ENCODE measurements at regions not wholly inside any gene's neighbourhood (a gene's known extent, or its start where the extent isn't known, plus 50 kb on each side); places are given as distances from the start of the nearest gene placed in this dataset.

GRCh38 chr4:96744676-96745075 lies 904.8 kb downstream of the PDHA2 start:
- no peaks in the 10 kb centered on the region for H3K27me3 Mint-ChIP-seq (ENCODE audit: insufficient read depth)
- no peak overlapping the region for H3K27ac Mint-ChIP-seq
- H3K36me3 Mint-ChIP-seq (ENCODE audit: low read depth), result no peaks in the 10 kb centered on the region
- no peak for DNase-seq
- no peak overlapping the region for H3K4me3 Mint-ChIP-seq
- peaks cover 36% of the 10 kb centered on the region for H3K9me3 Mint-ChIP-seq
- Histone ChIP-seq H3K9ac (ENCODE audit: extremely low read depth, low read length, poor library complexity, severe bottlenecking) (no peak overlapping the region), H3K9me3 (ENCODE audit: control insufficient read depth, low read length) (peaks cover 20% of the 10 kb centered on the region), H3K27ac (ENCODE audit: low read depth, low read length) (no peak overlapping the region), H3K36me3 (ENCODE audit: control insufficient read depth, insufficient read depth, low read length) (no peaks in the 10 kb centered on the region), H3K4me3 (ENCODE audit: low read length) (no peak overlapping the region), H3K4me1 (ENCODE audit: control insufficient read depth, insufficient read depth, low read length) (no peaks in the 10 kb centered on the region), H3K27me3 (ENCODE audit: control insufficient read depth, insufficient read depth, low read length, poor library complexity, severe bottlenecking) (no peaks in the 10 kb centered on the region)
- H3K4me1 Mint-ChIP-seq, result no peaks in the 10 kb centered on the region
- TF ChIP-seq CTCF (conservative IDR thresholded peaks at IDR 0.05), result no peak

GRCh38 chr4:96753216-96753615 lies 913.3 kb downstream of the PDHA2 start:
- H3K9me3 Mint-ChIP-seq, result peaks cover 20% of the 10 kb centered on the region

GRCh38 chr4:96755569-96756484 lies 915.9 kb downstream of the PDHA2 start:
- WGBS, 2 experiments (ENCODE audit: insufficient coverage in 1 of 2, insufficient read length in 1 of 2), result 81% methylated on average over 2 of the region's 3 CpGs; no CpG with 5 or more reads in 1 of the 2 experiments
- H3K27me3 ChIP-seq (ENCODE audit: control insufficient read depth, insufficient read depth, low read length, poor library complexity, severe bottlenecking), result no peaks in the 10 kb centered on the region
- no peaks in the 10 kb centered on the region for H3K9me3 Mint-ChIP-seq
- no peak for TF ChIP-seq CTCF (conservative IDR thresholded peaks at IDR 0.05)
- H3K9me3 ChIP-seq (ENCODE audit: control insufficient read depth, low read length), result no peaks in the 10 kb centered on the region
- no peak overlapping the region for H3K4me3 ChIP-seq (ENCODE audit: low read length)
- H3K27me3 Mint-ChIP-seq (ENCODE audit: insufficient read depth), result no peaks in the 10 kb centered on the region
- no peak overlapping the region for H3K27ac Mint-ChIP-seq
- no peaks in the 10 kb centered on the region for H3K36me3 ChIP-seq (ENCODE audit: control insufficient read depth, insufficient read depth, low read length)
- no peaks in the 10 kb centered on the region for H3K4me1 Mint-ChIP-seq
- H3K9ac ChIP-seq (ENCODE audit: extremely low read depth, low read length, poor library complexity, severe bottlenecking), result no peak overlapping the region
- H3K4me1 ChIP-seq (ENCODE audit: control insufficient read depth, insufficient read depth, low read length), result no peaks in the 10 kb centered on the region
- DNase-seq, result no peak
- no peaks in the 10 kb centered on the region for H3K36me3 Mint-ChIP-seq (ENCODE audit: low read depth)
- H3K27ac ChIP-seq (ENCODE audit: low read depth, low read length), result no peak overlapping the region
- H3K4me3 Mint-ChIP-seq, result no peak overlapping the region

More at GRCh38 chr4:96753216-96753615, 913.3 kb downstream of the PDHA2 start:
- DNase-seq, result no peak
- Mint-ChIP-seq H3K36me3 (ENCODE audit: low read depth) (no peaks in the 10 kb centered on the region), H3K27ac (no peak overlapping the region), H3K4me3 (no peak overlapping the region), H3K4me1 (no peaks in the 10 kb centered on the region), H3K27me3 (ENCODE audit: insufficient read depth) (no peaks in the 10 kb centered on the region)
- H3K36me3 ChIP-seq (ENCODE audit: control insufficient read depth, insufficient read depth, low read length), result no peaks in the 10 kb centered on the region
- no peak overlapping the region for H3K9ac ChIP-seq (ENCODE audit: extremely low read depth, low read length, poor library complexity, severe bottlenecking)
- no peak overlapping the region for H3K27ac ChIP-seq (ENCODE audit: low read depth, low read length)
- H3K9me3 ChIP-seq (ENCODE audit: control insufficient read depth, low read length), result peaks cover 2% of the 10 kb centered on the region
- H3K27me3 ChIP-seq (ENCODE audit: control insufficient read depth, insufficient read depth, low read length, poor library complexity, severe bottlenecking), result no peaks in the 10 kb centered on the region
- H3K4me1 ChIP-seq (ENCODE audit: control insufficient read depth, insufficient read depth, low read length), result no peaks in the 10 kb centered on the region
- no peak overlapping the region for H3K4me3 ChIP-seq (ENCODE audit: low read length)
- 83 to 90% methylated on average over 1 of the region's 1 CpG for WGBS, 2 experiments (ENCODE audit: insufficient coverage in 1 of 2, insufficient read length in 1 of 2)
- no peak for TF ChIP-seq CTCF (conservative IDR thresholded peaks at IDR 0.05)
